ENCODE measurements at regions not wholly inside any gene's neighbourhood (a gene's known extent, or its start where the extent isn't known, plus 50 kb on each side); places are given as distances from the start of the nearest gene placed in this dataset.

DNA sequence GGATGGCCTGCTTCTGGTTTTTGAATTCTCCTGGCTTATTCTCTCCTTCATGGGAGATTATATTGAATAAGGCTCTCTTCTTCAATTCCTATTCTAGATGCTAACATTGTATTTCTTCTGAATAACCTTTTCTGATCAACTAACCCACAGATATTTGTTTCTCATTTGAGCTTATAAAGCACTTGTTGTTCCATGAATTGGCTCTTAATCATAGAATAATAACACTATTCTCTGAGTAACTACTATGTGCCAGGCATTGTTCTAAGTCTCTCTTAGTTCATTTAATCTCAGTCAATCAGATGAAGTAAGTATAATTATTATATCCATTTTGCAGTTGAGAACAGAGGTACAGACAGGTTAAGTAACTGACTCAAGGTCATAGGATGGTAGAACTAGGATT, 136.3 kb upstream of the MLIP start:
- Histone ChIP-seq H3K4me3 (ENCODE audit: low read depth in 1 of 2, low read length in 2 of 2) (no peak overlapping the region), H3K36me3 (ENCODE audit: insufficient read depth, low read length) (no peaks in the 10 kb centered on the region), H3K27ac (ENCODE audit: low read length) (no peak overlapping the region), H3K9me3 (ENCODE audit: insufficient read depth, low read length, severe bottlenecking) (no peaks in the 10 kb centered on the region), H3K4me1 (ENCODE audit: insufficient read depth, low read length) (no peaks in the 10 kb centered on the region), H2AFZ (ENCODE audit: low read depth, low read length) (no peak overlapping the region), H3K79me2 (ENCODE audit: insufficient read depth, low read length) (no peaks in the 10 kb centered on the region), H3K27me3 (ENCODE audit: insufficient read depth, low read length, poor library complexity) (no peaks in the 10 kb centered on the region), H3K4me2 (ENCODE audit: insufficient read depth, low read length) (no peak overlapping the region), H4K20me1 (ENCODE audit: insufficient read depth, low read length) (no peaks in the 10 kb centered on the region), H3K9ac (ENCODE audit: low read depth, low read length) (no peak overlapping the region)
- no peak for ATAC-seq (ENCODE audit: insufficient read depth, low read depth)
- TF ChIP-seq, protein P1, sequence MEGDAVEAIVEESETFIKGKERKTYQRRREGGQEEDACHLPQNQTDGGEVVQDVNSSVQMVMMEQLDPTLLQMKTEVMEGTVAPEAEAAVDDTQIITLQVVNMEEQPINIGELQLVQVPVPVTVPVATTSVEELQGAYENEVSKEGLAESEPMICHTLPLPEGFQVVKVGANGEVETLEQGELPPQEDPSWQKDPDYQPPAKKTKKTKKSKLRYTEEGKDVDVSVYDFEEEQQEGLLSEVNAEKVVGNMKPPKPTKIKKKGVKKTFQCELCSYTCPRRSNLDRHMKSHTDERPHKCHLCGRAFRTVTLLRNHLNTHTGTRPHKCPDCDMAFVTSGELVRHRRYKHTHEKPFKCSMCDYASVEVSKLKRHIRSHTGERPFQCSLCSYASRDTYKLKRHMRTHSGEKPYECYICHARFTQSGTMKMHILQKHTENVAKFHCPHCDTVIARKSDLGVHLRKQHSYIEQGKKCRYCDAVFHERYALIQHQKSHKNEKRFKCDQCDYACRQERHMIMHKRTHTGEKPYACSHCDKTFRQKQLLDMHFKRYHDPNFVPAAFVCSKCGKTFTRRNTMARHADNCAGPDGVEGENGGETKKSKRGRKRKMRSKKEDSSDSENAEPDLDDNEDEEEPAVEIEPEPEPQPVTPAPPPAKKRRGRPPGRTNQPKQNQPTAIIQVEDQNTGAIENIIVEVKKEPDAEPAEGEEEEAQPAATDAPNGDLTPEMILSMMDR (IDR thresholded peaks at IDR 0.05; ENCODE audit: borderline replicate concordance, extremely low read depth, low read length, poor library complexity, severe bottlenecking): no peak
- no peak for TF ChIP-seq EZH2 (IDR thresholded peaks at IDR 0.05; ENCODE audit: borderline replicate concordance, low read depth, low read length, severe bottlenecking)
- no peak for DNase-seq

DNA sequence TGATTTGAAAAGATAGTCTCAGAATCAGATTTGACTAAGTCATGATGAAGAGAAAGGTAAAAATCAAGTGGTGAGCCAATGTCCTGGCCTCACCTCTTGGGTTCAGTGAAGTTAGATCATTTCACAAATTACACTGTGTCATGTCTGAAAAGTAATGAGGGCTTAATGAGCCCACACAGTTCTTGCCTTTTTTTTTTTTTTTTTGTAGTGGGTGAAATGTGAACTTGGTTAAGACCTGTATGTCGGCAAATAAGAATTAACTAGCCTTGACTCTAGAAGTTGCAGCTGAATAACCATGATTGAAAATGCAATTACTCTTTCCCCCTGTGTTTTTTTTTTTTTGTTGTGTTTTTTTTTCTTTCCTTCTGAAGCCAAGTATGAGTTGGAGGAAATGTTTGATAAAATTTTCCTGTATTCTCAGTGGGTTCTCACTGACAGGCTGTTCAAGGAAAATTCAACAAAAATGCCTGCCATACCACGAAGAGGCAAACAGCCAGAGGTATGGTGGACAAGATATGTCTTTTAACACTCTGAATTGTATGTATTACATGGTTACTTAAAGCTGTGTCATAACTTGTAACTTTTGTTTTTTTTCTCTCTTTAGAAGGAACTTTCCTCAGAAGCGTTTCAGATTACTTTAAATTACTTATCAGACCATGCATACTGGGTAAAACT, 135.2 kb upstream of the MLIP start:
- no peak overlapping the region for H3K4me2 ChIP-seq (ENCODE audit: insufficient read depth, low read length)
- H3K9me3 ChIP-seq (ENCODE audit: insufficient read depth, low read length, severe bottlenecking): no peaks in the 10 kb centered on the region
- no peaks in the 10 kb centered on the region for H4K20me1 ChIP-seq (ENCODE audit: insufficient read depth, low read length)
- no peaks in the 10 kb centered on the region for H3K79me2 ChIP-seq (ENCODE audit: insufficient read depth, low read length)
- H3K4me1 ChIP-seq (ENCODE audit: insufficient read depth, low read length): no peaks in the 10 kb centered on the region
- no peak overlapping the region for H3K27ac ChIP-seq (ENCODE audit: low read length)
- no peaks in the 10 kb centered on the region for H3K36me3 ChIP-seq (ENCODE audit: insufficient read depth, low read length)
- no peak overlapping the region for H3K9ac ChIP-seq (ENCODE audit: low read depth, low read length)
- TF ChIP-seq, protein P1 (IDR thresholded peaks at IDR 0.05; ENCODE audit: borderline replicate concordance, extremely low read depth, low read length, poor library complexity, severe bottlenecking): no peak
- no peak for TF ChIP-seq EZH2 (IDR thresholded peaks at IDR 0.05; ENCODE audit: borderline replicate concordance, low read depth, low read length, severe bottlenecking)
- H3K4me3 ChIP-seq (ENCODE audit: low read depth in 1 of 2, low read length in 2 of 2): no peak overlapping the region
- H2AFZ ChIP-seq (ENCODE audit: low read depth, low read length): no peak overlapping the region
- DNase-seq: no peak
- ATAC-seq (ENCODE audit: insufficient read depth, low read depth): no peak
- H3K27me3 ChIP-seq (ENCODE audit: insufficient read depth, low read length, poor library complexity): no peaks in the 10 kb centered on the region

DNA sequence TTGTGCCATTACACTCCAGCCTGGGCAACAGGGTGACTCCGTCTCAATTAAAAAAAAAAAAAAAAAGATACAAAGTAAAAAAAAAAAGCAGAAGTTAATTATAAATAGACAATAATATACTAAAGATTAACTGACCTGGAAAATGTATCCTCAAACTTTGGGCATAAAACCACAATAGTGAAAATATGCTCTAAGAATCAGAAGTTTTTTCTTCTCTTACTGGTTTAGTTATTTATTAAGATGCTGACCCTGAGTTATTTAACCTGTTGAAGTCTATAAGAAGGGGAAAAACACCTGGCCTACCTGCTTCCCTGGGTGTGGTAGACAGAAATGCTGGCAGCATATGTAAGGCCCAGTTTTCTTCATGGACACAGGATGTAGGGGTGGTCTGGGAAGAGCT, 133.7 kb upstream of the MLIP start:
- no peak overlapping the region for H3K9ac ChIP-seq (ENCODE audit: low read depth, low read length)

DNA sequence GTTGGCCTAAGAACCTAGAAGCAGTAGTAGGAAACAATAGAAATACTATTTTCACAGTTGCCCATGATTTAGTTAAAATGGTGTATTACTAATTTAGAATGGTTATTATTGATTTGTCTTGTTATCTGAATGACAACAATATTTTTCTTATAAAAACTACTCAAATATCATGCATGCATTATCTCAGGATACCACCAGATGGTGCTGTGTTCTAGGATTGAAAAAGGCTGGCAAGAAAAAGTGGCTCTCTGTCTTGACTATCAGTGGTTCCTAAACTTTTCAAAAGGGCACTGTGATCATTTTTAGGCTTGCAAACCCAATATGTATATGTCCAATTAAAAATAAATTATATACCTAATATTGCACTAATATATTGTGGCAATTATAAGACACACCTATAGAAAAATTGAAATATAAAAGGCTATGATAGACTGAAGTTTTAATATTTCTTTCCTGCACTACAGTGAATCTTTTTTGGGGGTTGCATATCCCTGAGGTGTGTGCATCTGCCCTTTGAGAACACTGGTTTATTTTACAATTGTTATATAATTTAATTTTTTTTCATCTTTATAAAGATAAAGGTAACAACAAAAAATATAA, 131.7 kb upstream of the MLIP start:
- no peaks in the 10 kb centered on the region for H3K4me1 ChIP-seq (ENCODE audit: insufficient read depth, low read length)
- no peak for TF ChIP-seq EZH2 (IDR thresholded peaks at IDR 0.05; ENCODE audit: borderline replicate concordance, low read depth, low read length, severe bottlenecking)
- TF ChIP-seq, protein P1 (IDR thresholded peaks at IDR 0.05; ENCODE audit: borderline replicate concordance, extremely low read depth, low read length, poor library complexity, severe bottlenecking): peak; percentile 85
- no peaks in the 10 kb centered on the region for H3K36me3 ChIP-seq (ENCODE audit: insufficient read depth, low read length)
- no peaks in the 10 kb centered on the region for H3K9me3 ChIP-seq (ENCODE audit: insufficient read depth, low read length, severe bottlenecking)
- H3K4me2 ChIP-seq (ENCODE audit: insufficient read depth, low read length): no peak overlapping the region
- no peak overlapping the region for H3K27ac ChIP-seq (ENCODE audit: low read length)
- H3K4me3 ChIP-seq (ENCODE audit: low read depth in 1 of 2, low read length in 2 of 2): no peak overlapping the region
- no peaks in the 10 kb centered on the region for H3K27me3 ChIP-seq (ENCODE audit: insufficient read depth, low read length, poor library complexity)
- H3K79me2 ChIP-seq (ENCODE audit: insufficient read depth, low read length): no peaks in the 10 kb centered on the region
- no peaks in the 10 kb centered on the region for H4K20me1 ChIP-seq (ENCODE audit: insufficient read depth, low read length)
- no peak overlapping the region for H2AFZ ChIP-seq (ENCODE audit: low read depth, low read length)
- ATAC-seq (ENCODE audit: insufficient read depth, low read depth): peak; percentile 49; the same call in 1 of the 3 replicates
- peak; percentile 24 for DNase-seq
- H3K9ac ChIP-seq (ENCODE audit: low read depth, low read length): no peak overlapping the region

More for the DNA sequence above, 133.7 kb upstream of the MLIP start:
- no peak for TF ChIP-seq EZH2 (IDR thresholded peaks at IDR 0.05; ENCODE audit: borderline replicate concordance, low read depth, low read length, severe bottlenecking)
- Histone ChIP-seq H3K27me3 (ENCODE audit: insufficient read depth, low read length, poor library complexity) (no peaks in the 10 kb centered on the region), H4K20me1 (ENCODE audit: insufficient read depth, low read length) (no peaks in the 10 kb centered on the region), H3K4me2 (ENCODE audit: insufficient read depth, low read length) (no peak overlapping the region), H3K36me3 (ENCODE audit: insufficient read depth, low read length) (no peaks in the 10 kb centered on the region), H3K79me2 (ENCODE audit: insufficient read depth, low read length) (no peaks in the 10 kb centered on the region), H3K27ac (ENCODE audit: low read length) (no peak overlapping the region), H3K9me3 (ENCODE audit: insufficient read depth, low read length, severe bottlenecking) (no peaks in the 10 kb centered on the region), H3K4me3 (ENCODE audit: low read depth in 1 of 2, low read length in 2 of 2) (no peak overlapping the region), H2AFZ (ENCODE audit: low read depth, low read length) (no peak overlapping the region), H3K4me1 (ENCODE audit: insufficient read depth, low read length) (no peaks in the 10 kb centered on the region)
- no peak for DNase-seq
- ATAC-seq (ENCODE audit: insufficient read depth, low read depth): no peak

Data from DND-41 (cell line).